Stomach (tissue), 8 donors: ENCODE measurements at regions not wholly inside any gene's neighbourhood (a gene's known extent, or its start where the extent isn't known, plus 50 kb on each side); places are given as distances from the start of the nearest gene placed in this dataset.
A peak's percentile ranks its signal among the peaks of the same experiment; 100 is the strongest.

Source experiments
- DNase-seq, 2 donors: peaks; one replicate each; pipeline versions ENCODE4 v3.0.0 to v3.0.0-alpha.2; 2013 to 2019
- H3K27ac ChIP-seq, 5 donors: fragments of 200-600 bp in 4 of 5; sonication (generic) in 4 of 5; one replicate each; pipeline ENCODE4 v1.5.1; 2013 to 2019; ENCODE audit warnings: mild to moderate bottlenecking in 1 of 5, moderate library complexity in 1 of 5
- H3K27me3 ChIP-seq, 3 donors: fragments of 200-600 bp; sonication (generic); one replicate each; pipeline ENCODE4 v1.5.1; 2017 to 2019; ENCODE audit warnings: mixed run types in 1 of 3
- H3K36me3 ChIP-seq, 4 donors: fragments of 200-600 bp; sonication (generic); 1 replicate in 3 of 4; 2 replicates in 1 of 4; pipeline ENCODE4 v1.5.1; 2016 to 2019
- H3K4me1 ChIP-seq, 4 donors: fragments of 200-600 bp; sonication (generic); one replicate each; pipeline ENCODE4 v1.5.1; 2016 to 2019
- H3K4me3 ChIP-seq, 4 donors: fragments of 200-600 bp; sonication (generic) in 3 of 4; one replicate each; pipeline ENCODE4 v1.5.1; 2016 to 2019; ENCODE audit warnings: mild to moderate bottlenecking in 1 of 4
- H3K9me3 ChIP-seq, 4 donors: fragments of 200-600 bp; sonication (generic); one replicate each; pipeline ENCODE4 v1.5.1; 2016 to 2019
- EP300 ChIP-seq: sonication (generic); formaldehyde crosslinking; IDR thresholded peaks from one replicate; pipeline ENCODE4 v1.6.1; 2017; ENCODE audit warnings: antibody characterized with exemption
- POLR2A ChIP-seq, 4 donors: fragments of 450-650 bp; IDR thresholded peaks; one replicate each; pipeline ENCODE4 v1.6.1; 2016; ENCODE audit warnings: antibody characterized with exemption in 4 of 4, control low read depth in 2 of 4, mild to moderate bottlenecking in 1 of 4, moderate library complexity in 1 of 4
- POLR2AphosphoS5 ChIP-seq, 3 donors: sonication (generic); formaldehyde crosslinking; IDR thresholded peaks; one replicate each; pipeline ENCODE4 v1.6.1; 2016; ENCODE audit warnings: antibody characterized with exemption in 3 of 3
- WGBS, 5 donors: extraction: QIAGEN DNeasy Blood & Tissue Kit in 3 of 5; methylation state at CpG; one replicate each; pipeline versions ENCODE4 v1.1.5 to v1.1.7; 2013 to 2018; 5-methylcytosine and 5-hydroxymethylcytosine counted together
- intact Hi-C: fragments of 100-400 bp; cut with DNase I; formaldehyde crosslinking; loops from one replicate; pipeline ENCODE4 v1.15.1; 2023; ENCODE audit warnings: low total_unique reads
- TF ChIP-seq, protein P1 (sequence below), 7 experiments: fragments of 450-650 bp in 4 of 7; fragments of 200-600 bp in 3 of 7; sonication (generic) in 3 of 7; IDR thresholded peaks; one replicate each; pipeline ENCODE4 v1.5.1; 2016 to 2019; ENCODE audit warnings: antibody characterized with exemption in 7 of 7, control low read depth in 2 of 7, mild to moderate bottlenecking in 1 of 7
- donor health status: healthy with polysubstance abuse.
- donor health status: Bipolar disorder and iron deficiency.
- donor health status: healthy.

DNA sequence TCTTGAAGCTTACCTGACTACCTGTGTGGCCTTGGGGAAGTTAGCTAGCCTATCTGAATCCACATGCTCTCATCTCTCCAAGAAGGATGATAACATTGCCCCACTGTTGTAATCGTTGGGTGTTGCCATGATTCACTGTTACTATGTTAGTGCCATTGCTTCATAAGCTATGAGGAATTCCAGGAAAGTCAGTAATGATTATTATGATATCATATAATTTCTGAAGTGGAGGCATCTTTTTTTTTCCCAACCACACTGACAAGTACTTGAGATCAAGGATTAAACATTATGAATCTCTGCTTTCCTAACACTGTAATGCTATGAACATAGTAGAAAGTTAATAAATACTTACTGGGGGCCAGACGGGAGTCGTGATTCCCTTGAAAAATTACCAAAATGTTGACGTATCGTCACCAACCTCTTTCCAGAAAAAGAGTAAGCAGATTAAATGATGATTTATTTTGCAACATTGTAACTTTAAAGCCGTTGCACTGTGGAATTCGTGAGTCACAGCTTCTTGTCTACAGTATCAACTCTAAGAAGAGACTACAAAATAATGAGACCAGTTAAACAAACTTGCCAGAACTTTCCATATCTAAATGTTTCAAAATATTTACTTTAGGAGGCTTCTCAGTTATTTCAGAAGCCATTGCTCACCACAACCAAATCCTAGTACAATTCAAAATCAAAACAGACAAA, 459.9 kb downstream of the PIK3C3 start:
- WGBS, 5 donors = 59 to 66% (median 62%) methylated on average over 7 of the region's 7 CpGs
- Histone ChIP-seq H3K27ac (peak overlapping the region in 1 of 5 donors; percentile 30), H3K4me3 (no peak overlapping the region), H3K36me3 (no peaks in the 10 kb centered on the region), H3K27me3 (no peaks in the 10 kb centered on the region), H3K4me1 (no peaks in the 10 kb centered on the region), H3K9me3 (no peaks in the 10 kb centered on the region)
- DNase-seq = peak in 1 of 2 donors; percentile 30
- no peak for TF ChIP-seq POLR2AphosphoS5 (IDR thresholded peaks at IDR 0.05)
- TF ChIP-seq EP300 = no peak
- TF ChIP-seq, protein P1, sequence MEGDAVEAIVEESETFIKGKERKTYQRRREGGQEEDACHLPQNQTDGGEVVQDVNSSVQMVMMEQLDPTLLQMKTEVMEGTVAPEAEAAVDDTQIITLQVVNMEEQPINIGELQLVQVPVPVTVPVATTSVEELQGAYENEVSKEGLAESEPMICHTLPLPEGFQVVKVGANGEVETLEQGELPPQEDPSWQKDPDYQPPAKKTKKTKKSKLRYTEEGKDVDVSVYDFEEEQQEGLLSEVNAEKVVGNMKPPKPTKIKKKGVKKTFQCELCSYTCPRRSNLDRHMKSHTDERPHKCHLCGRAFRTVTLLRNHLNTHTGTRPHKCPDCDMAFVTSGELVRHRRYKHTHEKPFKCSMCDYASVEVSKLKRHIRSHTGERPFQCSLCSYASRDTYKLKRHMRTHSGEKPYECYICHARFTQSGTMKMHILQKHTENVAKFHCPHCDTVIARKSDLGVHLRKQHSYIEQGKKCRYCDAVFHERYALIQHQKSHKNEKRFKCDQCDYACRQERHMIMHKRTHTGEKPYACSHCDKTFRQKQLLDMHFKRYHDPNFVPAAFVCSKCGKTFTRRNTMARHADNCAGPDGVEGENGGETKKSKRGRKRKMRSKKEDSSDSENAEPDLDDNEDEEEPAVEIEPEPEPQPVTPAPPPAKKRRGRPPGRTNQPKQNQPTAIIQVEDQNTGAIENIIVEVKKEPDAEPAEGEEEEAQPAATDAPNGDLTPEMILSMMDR (IDR thresholded peaks at IDR 0.05) = no peak
- intact Hi-C loops = no loop called here

DNA sequence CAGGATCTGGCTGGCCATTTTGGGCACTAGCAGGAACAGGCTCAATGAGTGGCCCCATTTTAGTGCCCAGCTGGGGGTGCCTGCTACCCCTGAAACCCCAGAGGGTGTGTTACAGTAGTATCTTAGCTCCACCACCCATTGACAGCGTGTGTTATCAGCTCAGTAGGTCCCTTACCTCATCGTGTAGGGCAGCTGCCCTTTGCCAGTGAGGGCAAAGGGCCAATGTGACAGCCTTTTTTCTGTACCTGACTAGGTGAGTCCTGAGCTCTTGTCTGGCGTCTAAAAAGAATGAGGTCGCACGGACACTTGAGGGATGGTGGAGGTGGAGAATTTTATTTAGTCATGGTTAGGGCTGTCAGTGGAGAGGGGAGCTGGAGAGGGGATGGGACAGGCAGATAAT, 462.2 kb downstream of the PIK3C3 start:
- intact Hi-C loops = no loop called here
- 80 to 97% (median 85%) methylated on average over 3 to 5 of the region's 5 CpGs for WGBS, 5 donors
- TF ChIP-seq EP300 (no peak), POLR2AphosphoS5 (IDR thresholded peaks at IDR 0.05) (no peak), POLR2A (IDR thresholded peaks at IDR 0.05) (no peak)
- TF ChIP-seq, protein P1 (IDR thresholded peaks at IDR 0.05) = no peak
- Histone ChIP-seq H3K36me3 (no peaks in the 10 kb centered on the region), H3K4me3 (no peak overlapping the region), H3K4me1 (no peaks in the 10 kb centered on the region), H3K27ac (no peak overlapping the region), H3K9me3 (no peaks in the 10 kb centered on the region), H3K27me3 (no peaks in the 10 kb centered on the region)
- no peak for DNase-seq

DNA sequence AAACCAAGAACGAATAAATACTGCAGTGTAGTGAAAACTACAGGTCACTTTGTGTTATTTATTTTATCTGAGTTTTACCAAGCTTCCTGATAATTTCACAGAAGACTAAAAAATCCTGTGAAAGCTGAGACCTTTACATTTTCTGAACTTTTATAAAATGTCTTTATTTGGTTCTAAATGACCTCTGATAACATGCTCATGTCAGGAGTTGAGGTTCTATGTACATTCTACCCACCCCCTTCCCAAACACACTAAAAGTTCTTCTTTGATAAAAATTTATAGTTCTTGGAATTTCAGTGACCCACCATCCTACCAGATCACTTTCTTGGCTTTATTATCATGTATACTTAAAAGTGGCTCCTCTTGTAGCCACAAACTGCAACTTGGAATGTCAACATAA, 463.1 kb downstream of the PIK3C3 start:
- 14 to 34% (median 20%) methylated on average over 1 of the region's 1 CpG for WGBS, 5 donors
- no peak for TF ChIP-seq POLR2AphosphoS5 (IDR thresholded peaks at IDR 0.05)
- no peak for TF ChIP-seq EP300
- no peak for TF ChIP-seq POLR2A (IDR thresholded peaks at IDR 0.05)
- TF ChIP-seq, protein P1 (IDR thresholded peaks at IDR 0.05) = no peak
- peaks cover 0 to 4% (median 0%) of the 10 kb centered on the region in 4 donors for H3K9me3 ChIP-seq
- no peak overlapping the region for H3K4me3 ChIP-seq
- H3K27me3 ChIP-seq = no peaks in the 10 kb centered on the region
- no peaks in the 10 kb centered on the region for H3K36me3 ChIP-seq
- no peak overlapping the region for H3K27ac ChIP-seq
- intact Hi-C loops = no loop called here
- no peaks in the 10 kb centered on the region for H3K4me1 ChIP-seq
- DNase-seq = no peak

DNA sequence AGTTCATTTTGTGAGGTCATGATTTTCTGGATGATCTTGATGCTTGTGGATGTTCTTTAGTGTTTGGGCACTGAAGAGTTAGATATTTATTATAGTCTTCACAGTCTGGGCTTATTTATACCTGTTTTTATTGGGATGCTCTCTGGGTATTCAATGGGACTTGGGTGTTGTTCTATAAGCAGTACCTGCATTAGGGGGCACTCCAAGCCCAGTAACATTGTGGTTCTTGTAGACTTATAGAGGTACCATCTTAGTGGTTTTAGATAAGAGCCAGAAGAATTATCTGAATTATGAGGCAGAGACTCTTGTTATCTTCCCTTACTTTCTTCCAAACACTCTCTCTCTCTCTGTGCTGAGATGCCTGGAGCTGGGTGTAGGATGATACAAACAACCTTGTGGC, 470.0 kb downstream of the PIK3C3 start:
- Histone ChIP-seq H3K4me1 (no peaks in the 10 kb centered on the region), H3K4me3 (no peak overlapping the region), H3K9me3 (peaks cover 0 to 4% (median 0%) of the 10 kb centered on the region in 4 donors), H3K27me3 (no peaks in the 10 kb centered on the region), H3K36me3 (no peaks in the 10 kb centered on the region), H3K27ac (no peak overlapping the region)
- intact Hi-C loops = no loop called here
- TF ChIP-seq POLR2A (IDR thresholded peaks at IDR 0.05) = no peak
- TF ChIP-seq POLR2AphosphoS5 (IDR thresholded peaks at IDR 0.05) = no peak
- TF ChIP-seq, protein P1 (IDR thresholded peaks at IDR 0.05) = no peak
- no peak for TF ChIP-seq EP300
- DNase-seq = no peak
